Hypothalamus (tissue), 51 donors: ENCODE measurements at regions not wholly inside any gene's neighbourhood (a gene's known extent, or its start where the extent isn't known, plus 50 kb on each side); places are given as distances from the start of the nearest gene placed in this dataset.
"Not testable (repeated sequence)": the region's sequence is repeated elsewhere in the genome, so short reads cannot be mapped to it uniquely, and the experiment has no call there.

Experiments
- DNase-seq, 51 donors: peaks; one replicate each; lab custom pipeline; 2025; lab: John Stamatoyannopoulos, UW

DNA sequence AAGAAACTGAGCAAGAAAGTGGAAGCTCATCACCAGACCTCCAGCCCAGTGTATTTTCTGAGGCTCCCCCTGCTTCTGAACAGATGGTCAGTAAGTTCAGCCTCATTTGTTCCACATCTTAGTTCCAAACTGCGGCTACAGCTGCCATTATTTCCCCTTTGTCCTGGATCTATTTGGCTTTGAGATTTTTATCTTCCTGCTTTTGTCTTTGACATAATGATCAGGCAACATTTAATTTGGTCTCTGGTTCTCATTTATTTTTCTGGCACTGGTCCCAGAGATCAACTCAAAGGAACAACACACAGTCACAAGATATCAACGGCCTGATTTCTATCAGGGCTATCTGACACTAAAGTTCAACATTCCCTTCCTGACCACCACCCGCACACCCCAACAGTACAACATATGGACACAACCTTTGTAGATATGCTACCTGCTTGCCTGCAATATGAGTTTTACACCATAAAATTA, 137.5 kb downstream of the FAM76B start:
- no peak for DNase-seq

DNA sequence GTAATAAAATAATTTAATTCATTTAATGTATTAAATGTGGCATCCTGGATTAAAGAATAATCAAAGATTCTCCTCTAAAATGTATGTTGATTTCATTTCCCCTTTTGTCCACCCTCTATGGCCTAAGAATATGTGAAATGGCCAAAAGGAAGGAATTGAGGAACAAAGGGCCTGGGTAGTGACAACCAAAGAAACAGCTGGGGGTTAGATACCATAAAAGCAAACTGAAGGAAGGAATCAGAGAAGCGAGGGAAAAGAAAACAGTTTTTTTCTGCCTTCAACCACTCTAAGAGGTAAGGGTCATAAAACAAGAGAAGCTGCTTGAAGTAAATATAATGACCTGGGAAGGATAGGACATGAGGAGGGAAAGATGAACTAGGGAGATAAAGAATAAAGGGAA, 139.3 kb downstream of the FAM76B start:
- no peak for DNase-seq

DNA sequence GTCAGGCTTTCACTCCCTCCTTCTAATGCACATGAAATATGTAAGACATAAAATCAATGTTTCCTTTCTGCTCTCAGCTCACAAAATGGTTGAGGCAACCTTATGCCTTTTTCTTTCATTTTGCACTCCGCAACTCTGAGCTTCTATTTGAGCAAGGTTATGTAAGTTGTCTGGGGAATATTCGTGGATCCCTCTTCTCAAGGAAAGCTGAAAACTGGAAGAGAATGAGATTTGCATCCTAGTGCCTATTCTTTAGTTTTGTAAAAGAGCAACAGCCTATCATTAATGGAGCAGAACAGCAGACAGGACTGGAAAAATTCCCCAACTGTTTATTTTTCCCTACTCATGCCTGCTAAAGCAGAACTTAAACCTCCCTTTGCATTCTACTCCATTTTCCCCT, 141.7 kb downstream of the FAM76B start:
- DNase-seq = no peak

DNA sequence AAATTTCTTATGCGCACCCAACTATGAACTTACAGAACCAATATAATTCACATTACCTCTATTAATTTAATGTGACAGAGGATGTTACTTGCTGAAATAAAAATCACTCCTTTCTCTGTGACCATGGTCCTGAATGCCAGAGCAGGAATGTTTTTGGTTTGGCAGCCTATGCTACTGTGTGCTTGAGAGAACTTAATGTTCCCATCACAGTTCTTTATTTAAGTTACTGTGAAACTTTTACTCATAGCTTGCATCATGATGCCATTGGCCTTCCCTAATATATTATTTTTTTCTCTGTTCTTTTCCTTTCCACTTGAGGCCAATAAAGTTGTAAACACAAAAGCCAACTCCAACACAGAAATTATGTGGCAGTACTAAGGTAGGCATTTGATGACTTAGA, 142.2 kb downstream of the FAM76B start:
- no peak for DNase-seq

DNA sequence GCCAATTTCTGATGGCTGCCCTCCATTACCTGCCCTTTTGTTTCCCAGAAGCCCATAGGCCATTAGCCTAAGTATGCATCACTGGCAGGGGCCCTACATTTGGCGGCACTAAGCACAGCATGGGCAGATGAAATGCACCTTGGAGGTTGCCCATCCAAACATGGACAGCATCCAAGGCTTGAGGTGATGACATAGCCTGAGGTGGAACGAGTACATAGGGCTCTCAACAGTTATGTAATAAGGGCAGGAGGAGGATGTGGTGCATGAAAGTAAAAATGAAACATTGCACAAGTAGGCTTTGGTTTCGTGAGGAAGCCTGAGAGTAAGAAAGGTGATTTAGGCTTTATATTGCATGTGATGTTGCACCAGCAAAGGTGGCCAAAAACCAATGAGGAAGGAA, 148.1 kb downstream of the FAM76B start:
- no peak for DNase-seq

DNA sequence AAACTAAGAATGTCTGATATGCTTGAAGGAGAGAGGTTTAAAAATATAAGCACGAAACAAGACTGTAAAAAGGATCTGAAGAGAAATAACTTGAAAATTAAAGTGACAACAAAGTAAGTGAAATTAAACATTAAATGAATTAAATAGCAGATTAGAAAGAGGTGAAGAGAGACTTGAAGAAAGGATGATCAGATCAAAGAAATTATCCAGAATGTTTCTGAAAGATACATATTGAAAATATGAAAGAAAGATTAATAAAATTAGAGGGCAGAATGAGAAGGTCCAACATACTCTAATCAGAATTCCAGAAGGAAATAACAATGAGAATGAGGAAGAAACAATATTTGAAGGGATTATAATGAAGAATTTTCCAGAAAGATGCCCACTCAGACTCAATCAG, 151.1 kb downstream of the FAM76B start:
- no peak for DNase-seq

DNA sequence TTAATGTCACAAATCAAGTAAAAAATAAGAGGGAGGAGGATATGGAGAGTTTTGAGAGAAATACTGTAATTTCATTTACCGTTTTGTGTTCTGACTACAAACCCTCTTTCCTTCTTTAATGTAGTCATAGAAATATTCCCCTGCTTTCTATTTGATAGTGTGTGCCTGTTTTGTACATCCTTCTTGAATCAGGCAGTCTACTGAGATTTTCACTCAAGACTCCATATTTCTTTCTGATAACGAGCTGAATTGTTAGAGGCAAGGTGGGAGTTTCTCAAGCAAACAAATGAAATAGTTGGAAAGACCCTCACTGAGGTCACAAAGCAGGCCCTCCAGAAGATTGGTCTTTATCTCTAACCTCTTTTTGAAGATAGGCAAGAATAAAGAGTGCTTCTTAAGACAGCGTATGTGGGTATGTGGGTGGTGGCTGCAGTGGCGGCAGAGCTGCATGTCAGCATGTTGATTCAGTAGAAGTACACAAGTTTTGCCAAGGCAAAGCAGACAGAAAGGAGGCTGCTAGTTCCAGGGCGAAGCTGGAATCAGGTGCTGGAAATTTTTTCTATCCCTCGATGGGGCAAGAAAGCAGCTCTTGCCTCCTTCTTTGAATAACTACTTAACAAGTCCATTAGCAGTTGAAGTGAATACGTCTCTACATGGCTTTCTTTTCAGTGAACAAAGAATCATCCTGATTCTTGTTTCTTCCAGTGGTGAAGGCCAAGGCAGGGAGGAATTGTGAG, 164.2 kb downstream of the FAM76B start:
- DNase-seq = peak in 1 of 51 donors; percentile 24

DNA sequence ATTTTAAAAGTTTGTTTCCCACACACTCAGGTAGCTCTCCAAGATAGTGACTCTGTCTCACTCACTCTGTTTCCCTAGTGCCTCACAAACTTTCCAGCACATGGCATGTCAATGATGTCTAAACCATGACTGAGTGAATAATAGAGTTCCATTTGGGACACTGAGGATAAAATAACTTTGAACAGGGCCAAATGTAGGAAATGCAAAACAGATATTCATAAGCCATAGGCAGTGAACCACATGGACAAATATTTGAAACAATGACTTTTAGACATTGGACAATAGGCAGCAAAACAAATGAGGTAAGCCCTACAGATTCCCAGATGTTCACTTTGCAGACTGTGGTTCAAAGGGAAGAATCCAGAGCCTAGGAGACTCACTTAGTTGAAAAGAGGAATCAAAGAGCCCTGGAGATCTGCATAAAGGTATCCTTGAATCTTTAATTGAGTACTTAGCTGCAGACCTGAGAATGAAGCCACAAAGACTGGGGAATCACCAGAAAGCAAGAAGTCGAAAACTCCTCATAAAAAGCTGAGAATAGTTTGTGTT, 173.3 kb downstream of the FAM76B start:
- no peak for DNase-seq

DNA sequence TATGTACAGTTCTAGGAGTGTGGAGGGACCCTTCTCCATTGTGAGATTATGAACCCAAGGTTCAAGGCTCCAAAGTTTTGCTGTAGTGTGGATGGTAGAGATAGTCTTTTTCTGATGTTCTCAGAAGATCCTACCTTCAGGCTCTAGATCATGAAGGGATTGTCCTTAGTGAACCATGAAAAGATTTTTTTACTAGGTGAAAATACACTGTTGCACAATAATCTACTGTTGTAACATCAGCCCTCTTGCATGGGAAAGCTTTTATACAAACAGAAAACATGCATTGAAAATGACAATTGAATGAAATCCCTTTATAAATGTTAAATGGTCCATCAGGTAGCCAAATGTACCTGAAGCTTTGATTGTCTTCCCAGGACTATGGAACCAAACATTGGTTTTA, 177.8 kb downstream of the FAM76B start:
- no peak for DNase-seq

DNA sequence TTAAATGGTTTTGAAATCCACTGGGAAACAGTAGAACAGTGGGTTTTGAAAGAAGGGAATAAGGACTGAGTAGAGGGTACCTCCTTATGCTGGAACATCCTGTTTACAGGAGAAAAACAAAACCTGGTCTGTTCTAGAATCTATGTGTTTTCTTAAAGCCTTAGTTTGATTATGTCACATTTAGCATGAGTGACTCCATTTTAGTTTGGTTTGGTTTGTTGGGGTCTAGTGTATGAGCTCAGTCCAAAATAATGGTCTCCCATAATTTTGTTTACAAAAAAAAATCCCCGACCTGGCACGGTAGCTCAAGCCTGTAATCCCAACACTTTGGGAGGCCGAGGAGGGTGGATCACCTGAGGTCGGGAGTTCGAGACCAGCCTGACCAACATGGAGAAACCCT, 179.4 kb downstream of the FAM76B start:
- not testable (repeated sequence) for DNase-seq

DNA sequence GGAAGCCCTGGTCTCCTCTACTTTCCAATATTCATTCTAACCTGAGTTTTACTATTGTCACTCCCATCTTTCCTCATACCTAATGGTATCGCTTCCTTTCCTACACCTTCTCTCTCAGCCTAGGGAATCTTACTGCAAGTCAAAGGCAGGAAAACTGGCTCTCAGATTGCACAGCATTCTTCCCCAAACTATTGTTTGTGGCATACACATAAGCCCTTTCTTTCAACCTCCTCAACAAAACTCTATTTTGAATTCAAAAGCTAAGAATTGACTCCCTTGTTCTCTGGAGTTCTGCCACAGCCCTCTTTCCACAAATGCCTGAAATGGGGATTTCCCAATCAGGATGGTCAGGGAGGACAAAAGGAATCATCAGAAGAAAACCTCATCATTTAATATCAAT, 181.5 kb downstream of the FAM76B start:
- DNase-seq = no peak

DNA sequence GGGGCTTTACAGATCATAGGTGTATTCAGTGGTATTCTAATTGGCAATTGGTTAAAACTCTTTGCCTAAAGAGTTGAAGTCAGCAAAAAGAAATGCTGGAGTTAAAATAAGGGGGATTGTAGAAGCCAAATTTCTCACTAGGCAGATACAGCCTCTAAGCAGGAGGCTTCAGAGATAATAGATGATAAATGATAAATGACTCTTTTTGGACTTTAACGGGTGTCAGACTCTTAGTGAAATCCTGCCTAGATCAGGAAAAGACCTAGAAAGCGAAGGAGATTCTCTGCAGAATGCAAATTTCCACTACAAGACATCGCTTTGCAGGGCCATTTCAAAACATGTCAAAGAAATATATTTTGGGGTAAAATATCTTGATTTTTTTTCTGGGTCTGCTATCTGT, 182.8 kb downstream of the FAM76B start:
- DNase-seq = no peak

DNA sequence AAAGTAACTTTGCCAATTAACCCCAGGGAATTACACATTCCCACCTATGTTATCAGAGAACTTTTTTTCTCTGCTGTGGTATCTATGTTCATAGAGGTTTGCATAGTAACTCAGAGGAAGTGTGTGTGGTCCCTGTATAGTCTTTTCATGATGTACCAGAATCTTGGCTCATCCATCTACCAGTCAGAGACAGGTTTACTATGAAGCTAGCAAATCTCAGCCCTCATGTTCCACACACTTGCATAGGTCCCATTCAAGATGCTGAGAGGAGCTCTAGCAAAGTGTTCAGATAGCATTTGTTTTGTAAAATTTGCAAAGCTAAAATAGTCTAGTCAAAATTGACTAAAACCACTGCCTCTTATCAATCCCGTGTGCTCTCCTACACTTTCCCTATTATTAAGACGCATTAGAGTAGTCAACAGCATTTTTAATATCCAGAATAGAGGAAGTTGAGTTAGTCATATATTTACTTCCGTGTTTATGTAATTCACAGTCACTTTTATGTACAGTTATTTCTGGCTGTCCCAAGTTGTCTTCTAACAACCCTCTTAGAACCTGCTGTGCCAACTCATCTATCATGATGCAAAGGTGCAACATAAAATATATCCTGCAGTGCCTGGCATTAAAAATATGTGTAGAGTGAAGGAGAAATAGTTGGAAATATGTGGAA, 184.2 kb downstream of the FAM76B start:
- no peak for DNase-seq

DNA sequence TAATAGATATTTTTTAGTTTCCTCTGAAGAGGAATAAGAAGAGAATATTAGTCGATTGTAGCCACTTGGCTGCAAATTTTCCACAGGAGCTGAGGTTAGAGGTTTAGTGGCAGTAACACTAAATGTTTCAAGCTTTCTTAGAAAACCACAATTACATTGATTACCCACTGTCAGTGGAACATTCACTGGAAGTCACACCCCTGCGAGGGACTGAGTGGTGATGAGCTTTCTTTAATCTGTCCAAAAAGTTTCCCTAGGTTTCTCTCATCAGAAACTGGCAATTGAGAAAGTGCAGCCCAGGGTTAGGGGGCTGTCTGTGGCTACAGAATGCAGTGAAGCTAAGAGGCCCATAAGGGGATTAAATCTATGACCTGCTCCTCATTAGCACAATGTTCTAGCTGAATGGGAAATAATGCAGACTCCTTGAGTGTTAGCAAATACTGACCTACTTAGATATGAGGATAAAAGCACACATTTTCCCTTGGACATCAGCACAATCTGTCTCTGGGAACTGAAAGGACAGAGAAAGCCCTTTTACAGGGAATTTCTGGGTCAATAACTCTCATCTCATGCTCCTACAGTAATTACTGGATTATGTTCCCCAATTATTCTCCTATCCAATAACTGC, 189.5 kb downstream of the FAM76B start:
- no peak for DNase-seq

DNA sequence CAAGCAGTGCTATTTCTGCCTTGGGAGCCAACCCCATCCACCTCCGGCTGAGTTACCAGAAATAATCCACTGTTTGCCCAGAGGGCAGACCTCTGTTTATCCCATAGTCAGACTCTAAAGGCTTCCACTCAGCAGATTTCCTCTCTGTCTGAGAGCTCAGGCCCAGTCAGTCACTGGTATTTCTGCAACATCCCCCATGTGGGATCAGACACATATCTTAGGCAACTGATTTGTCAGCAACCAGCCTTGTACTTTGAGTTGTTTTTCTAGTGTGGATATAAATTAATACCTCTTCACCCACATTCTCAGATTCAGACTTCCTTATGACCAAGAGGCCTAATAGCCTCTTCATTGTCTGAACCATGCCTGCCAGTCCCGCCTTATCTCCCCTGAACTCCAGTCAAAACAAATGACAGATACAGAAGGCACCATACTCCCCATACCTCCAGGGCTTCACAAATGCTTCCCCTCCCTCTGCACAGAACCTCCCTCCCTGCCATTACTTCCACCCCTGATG, 193.6 kb downstream of the FAM76B start:
- no peak for DNase-seq

DNA sequence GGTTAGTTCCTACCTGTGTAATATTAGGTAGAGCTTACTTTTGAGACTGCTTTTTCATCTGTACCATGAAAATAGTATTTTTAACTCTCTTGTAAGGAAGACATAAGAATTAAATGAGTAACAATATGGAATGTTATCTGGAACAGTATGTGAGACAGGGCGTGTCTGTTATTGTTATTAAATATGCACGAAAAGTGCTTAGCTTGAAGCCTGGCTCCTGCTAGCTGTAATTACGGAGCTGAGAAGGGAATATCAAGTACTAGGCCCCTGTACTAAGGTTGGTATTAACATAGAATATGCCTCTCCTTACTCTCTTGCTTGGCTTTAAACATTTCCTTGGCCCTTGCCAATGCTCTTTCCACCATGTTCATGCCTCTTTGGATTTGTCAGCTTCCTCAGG, 194.0 kb downstream of the FAM76B start:
- DNase-seq = no peak

DNA sequence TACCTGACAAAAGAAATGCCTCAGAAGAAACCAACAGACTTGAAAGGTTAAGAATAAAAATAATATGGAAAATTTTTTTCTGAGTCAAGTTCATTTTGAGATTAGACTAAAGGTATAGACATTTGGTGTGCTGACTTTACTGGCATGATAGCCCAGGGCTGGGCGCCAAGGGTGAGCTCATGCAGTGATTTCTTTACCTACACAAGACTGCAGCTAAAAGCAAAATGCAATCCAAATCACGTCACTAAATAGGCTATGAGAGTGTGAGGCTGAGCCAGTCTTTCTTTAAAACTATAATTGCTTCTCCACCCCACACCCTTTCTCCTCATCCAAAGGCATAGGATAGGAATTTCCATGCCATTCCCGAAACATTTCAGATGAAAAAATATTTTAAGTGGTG, 196.5 kb downstream of the FAM76B start:
- DNase-seq = peak in 1 of 51 donors; percentile 17

DNA sequence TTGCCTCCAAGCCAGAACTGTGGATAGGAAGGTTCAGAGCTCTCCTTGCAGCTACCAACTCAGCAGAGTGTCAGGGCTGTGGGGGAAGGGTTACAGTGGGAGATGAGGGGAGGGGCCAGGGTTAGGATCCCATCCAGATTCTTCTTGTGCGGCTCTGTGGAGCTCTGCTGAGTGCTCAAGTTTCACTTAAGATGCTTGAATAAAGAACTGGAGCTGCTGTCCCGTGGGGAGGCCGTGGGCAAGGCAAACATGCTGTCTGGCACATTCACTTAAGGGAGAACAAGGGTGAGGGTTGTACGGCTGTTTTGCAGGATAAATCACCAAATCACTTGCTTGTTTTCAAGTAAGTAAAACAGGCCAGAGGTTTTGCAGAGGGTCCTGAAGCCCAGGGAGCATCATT, 197.1 kb downstream of the FAM76B start:
- DNase-seq = no peak

DNA sequence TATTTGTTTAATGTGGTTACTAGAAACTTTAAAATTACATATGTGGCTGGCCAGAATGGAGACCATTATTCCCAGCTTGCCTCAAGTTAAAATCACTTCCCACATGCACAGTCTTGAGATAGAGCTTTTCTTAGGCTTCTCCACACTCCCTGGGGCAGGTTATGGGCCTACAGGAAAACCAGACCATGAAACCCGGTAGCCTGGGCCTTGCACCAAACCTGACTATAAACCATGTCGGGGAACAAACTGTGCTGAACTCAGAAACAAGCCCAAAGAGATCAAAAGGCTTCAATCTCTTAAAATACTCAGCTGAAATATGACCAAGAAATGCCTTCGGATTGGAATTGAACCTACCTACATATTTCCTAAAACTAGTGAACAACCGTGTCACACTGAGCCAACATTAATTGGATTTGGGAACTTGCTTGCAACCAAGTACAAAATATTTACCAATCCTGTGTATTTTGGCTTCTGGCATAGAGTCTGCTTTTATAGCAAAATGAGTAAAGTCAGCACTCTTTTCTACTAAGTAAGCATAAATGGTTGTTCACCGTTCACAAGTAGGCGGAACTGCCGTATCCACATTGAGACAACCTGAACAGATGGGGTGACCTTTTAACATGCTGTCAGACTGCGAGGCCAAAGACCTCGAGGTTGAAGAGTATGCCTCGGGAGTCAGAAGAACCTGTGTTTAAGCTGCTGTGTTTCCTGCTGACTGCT, 199.5 kb downstream of the FAM76B start:
- no peak for DNase-seq

DNA sequence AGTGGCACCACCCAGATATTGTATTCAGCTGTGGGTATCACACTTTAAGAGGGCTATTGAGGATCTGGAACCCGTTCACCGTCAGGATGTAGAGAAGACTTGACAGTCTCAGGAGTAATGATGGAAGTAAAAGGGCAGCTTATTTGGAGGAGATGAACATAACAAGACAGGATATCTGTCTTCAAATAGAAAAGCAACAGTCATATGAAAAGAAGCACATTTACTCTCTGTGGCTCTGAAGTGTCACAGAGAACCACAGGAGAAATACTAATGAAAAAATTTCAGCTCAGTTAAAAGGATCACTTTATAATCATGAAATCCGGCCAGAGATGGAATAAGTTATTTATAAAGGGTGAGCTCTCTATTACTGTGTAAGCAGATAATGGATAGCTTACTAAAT, 200.8 kb downstream of the FAM76B start:
- no peak for DNase-seq

DNA sequence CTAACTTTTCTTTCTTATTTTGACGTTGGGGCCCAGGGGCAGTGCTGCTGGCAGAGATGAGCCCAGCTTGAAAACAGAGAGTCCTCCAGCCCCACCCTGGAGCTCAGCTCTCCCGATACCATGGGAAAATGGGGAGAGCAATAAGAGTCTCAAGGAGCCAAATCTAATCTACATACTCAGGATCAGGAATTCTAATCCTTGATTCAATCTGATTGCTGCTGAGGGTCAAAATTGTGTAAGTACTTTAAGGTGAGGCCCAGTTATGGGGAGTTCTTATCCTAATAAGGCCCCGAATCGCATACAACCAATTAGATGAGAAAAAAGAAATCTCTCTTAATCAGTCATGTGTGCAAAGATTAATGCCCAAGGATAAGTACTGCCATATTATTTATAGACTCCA, 202.9 kb downstream of the FAM76B start:
- DNase-seq = no peak
